Stromal cell of bone marrow (primary cell): ENCODE measurements at regions not wholly inside any gene's neighbourhood (a gene's known extent, or its start where the extent isn't known, plus 50 kb on each side); places are given as distances from the start of the nearest gene placed in this dataset.

Source experiments
- DNase-seq: peaks from one replicate; pipeline ENCODE4 v3.0.0-alpha.2; 2012; ENCODE audit warnings: low read depth

GRCh38 chr13:27673911-27674310 lies 52.2 kb downstream of the POLR1D start:
- DNase-seq: no peak

- DNase-seq: no peak
Measured at GRCh38 chr13:27678306-27679040, 56.8 kb downstream of the POLR1D start.

GRCh38 chr13:27679396-27679795 lies 57.7 kb downstream of the POLR1D start:
- no peak for DNase-seq

- DNase-seq: no peak
Measured at GRCh38 chr13:27679896-27680295, 58.2 kb downstream of the POLR1D start.

- DNase-seq: no peak
Measured at GRCh38 chr13:27680465-27680864, 58.8 kb downstream of the POLR1D start.

- no peak for DNase-seq
Measured at GRCh38 chr13:27691207-27691606, 69.5 kb downstream of the POLR1D start.

- no peak for DNase-seq
Measured at GRCh38 chr13:27696731-27697130, 75.0 kb downstream of the POLR1D start.

- no peak for DNase-seq
Measured at GRCh38 chr13:27699952-27700351, 78.3 kb downstream of the POLR1D start.

- DNase-seq: no peak
Measured at GRCh38 chr13:27704681-27705080, 83.0 kb downstream of the POLR1D start.

GRCh38 chr13:27708325-27708724 lies 84.0 kb upstream of the GSX1 start:
- no peak for DNase-seq

GRCh38 chr13:27709779-27710178 lies 82.5 kb upstream of the GSX1 start:
- DNase-seq: no peak

- DNase-seq: peak; percentile 2
Measured at GRCh38 chr13:27712421-27712820, 79.9 kb upstream of the GSX1 start.

GRCh38 chr13:27713767-27714166 lies 78.5 kb upstream of the GSX1 start:
- DNase-seq: no peak

- DNase-seq: no peak
Measured at GRCh38 chr13:27721681-27722080, 70.6 kb upstream of the GSX1 start.

GRCh38 chr13:27728271-27728670 lies 64.0 kb upstream of the GSX1 start:
- DNase-seq: no peak

- no peak for DNase-seq
Measured at GRCh38 chr13:27730191-27730590, 62.1 kb upstream of the GSX1 start.
